HG03066 (cell line): ENCODE measurements at regions not wholly inside any gene's neighbourhood (a gene's known extent, or its start where the extent isn't known, plus 50 kb on each side); places are given as distances from the start of the nearest gene placed in this dataset.

Experiments used
- ATAC-seq: cut with Tn5 transposase; IDR thresholded peaks from one replicate; pipeline ENCODE4 v1.9.1; 2021; ENCODE audit warnings: low read depth; ENCODE audit not compliant: unreplicated experiment

GRCh38 chr11:116209255-116209654 lies 563.5 kb downstream of the BUD13 start:
- no peak for ATAC-seq

GRCh38 chr11:116207421-116208141 lies 565.2 kb downstream of the BUD13 start:
- ATAC-seq = no peak

GRCh38 chr11:116207019-116207418 lies 565.8 kb downstream of the BUD13 start:
- no peak for ATAC-seq

GRCh38 chr11:116202922-116203321 lies 569.9 kb downstream of the BUD13 start:
- ATAC-seq = no peak

- ATAC-seq = no peak
Measured at GRCh38 chr11:116200564-116200963, 572.2 kb downstream of the BUD13 start.

GRCh38 chr11:116199182-116199581 lies 573.6 kb downstream of the BUD13 start:
- no peak for ATAC-seq

GRCh38 chr11:116194156-116194904 lies 578.5 kb downstream of the BUD13 start:
- no peak for ATAC-seq

- ATAC-seq = no peak
Measured at GRCh38 chr11:116193321-116194131, 579.3 kb downstream of the BUD13 start.

- ATAC-seq = no peak
Measured at GRCh38 chr11:116192509-116193210, 580.1 kb downstream of the BUD13 start.

- ATAC-seq = no peak
Measured at GRCh38 chr11:116190861-116191260, 581.9 kb downstream of the BUD13 start.

GRCh38 chr11:116189408-116190170 lies 583.2 kb downstream of the BUD13 start:
- ATAC-seq = no peak

GRCh38 chr11:116188350-116188749 lies 584.4 kb downstream of the BUD13 start:
- no peak for ATAC-seq

GRCh38 chr11:116187026-116187425 lies 585.8 kb downstream of the BUD13 start:
- no peak for ATAC-seq

GRCh38 chr11:116185551-116185950 lies 587.2 kb downstream of the BUD13 start:
- ATAC-seq = no peak

- ATAC-seq = no peak
Measured at GRCh38 chr11:116184763-116185162, 588.0 kb downstream of the BUD13 start.

GRCh38 chr11:116182356-116182966 lies 590.3 kb downstream of the BUD13 start:
- no peak for ATAC-seq

- ATAC-seq = no peak
Measured at GRCh38 chr11:116180806-116181600, 591.8 kb downstream of the BUD13 start.

GRCh38 chr11:116179401-116179800 lies 593.4 kb downstream of the BUD13 start:
- ATAC-seq = no peak
